Type B pancreatic cell (in vitro differentiated cells): ENCODE measurements at regions not wholly inside any gene's neighbourhood (a gene's known extent, or its start where the extent isn't known, plus 50 kb on each side); places are given as distances from the start of the nearest gene placed in this dataset.

Experiments used
- DNase-seq: peaks from one replicate; pipeline ENCODE4 v3.0.0; 2021; ENCODE audit warnings: mixed read lengths; ENCODE audit not compliant: unreplicated experiment; ENCODE audit errors: extremely low spot score
- H3K27ac Mint-ChIP-seq: 2 replicates; pipeline ENCODE4 v1.8.0; 2021; ENCODE audit warnings: mild to moderate bottlenecking, mixed read lengths
- H3K27me3 Mint-ChIP-seq: 2 replicates; pipeline ENCODE4 v1.8.0; 2021; ENCODE audit warnings: mixed read lengths
- H3K36me3 Mint-ChIP-seq: 2 replicates; pipeline ENCODE4 v1.8.0; 2021; ENCODE audit warnings: mixed read lengths
- H3K4me1 Mint-ChIP-seq: one replicate; pipeline ENCODE4 v1.8.0; 2021; ENCODE audit warnings: mixed read lengths; ENCODE audit not compliant: unreplicated experiment
- H3K4me3 Mint-ChIP-seq: 2 replicates; pipeline ENCODE4 v1.8.0; 2021; ENCODE audit warnings: mild to moderate bottlenecking, mixed read lengths
- H3K9me3 Mint-ChIP-seq: 2 replicates; pipeline ENCODE4 v1.8.0; 2021; ENCODE audit warnings: mixed read lengths
- CTCF ChIP-seq: fragments of 200-600 bp; sonication (generic); conservative IDR thresholded peaks from 2 replicates; pipeline ENCODE4 v1.5.0; 2021; ENCODE audit warnings: antibody characterized with exemption, mild to moderate bottlenecking

DNA sequence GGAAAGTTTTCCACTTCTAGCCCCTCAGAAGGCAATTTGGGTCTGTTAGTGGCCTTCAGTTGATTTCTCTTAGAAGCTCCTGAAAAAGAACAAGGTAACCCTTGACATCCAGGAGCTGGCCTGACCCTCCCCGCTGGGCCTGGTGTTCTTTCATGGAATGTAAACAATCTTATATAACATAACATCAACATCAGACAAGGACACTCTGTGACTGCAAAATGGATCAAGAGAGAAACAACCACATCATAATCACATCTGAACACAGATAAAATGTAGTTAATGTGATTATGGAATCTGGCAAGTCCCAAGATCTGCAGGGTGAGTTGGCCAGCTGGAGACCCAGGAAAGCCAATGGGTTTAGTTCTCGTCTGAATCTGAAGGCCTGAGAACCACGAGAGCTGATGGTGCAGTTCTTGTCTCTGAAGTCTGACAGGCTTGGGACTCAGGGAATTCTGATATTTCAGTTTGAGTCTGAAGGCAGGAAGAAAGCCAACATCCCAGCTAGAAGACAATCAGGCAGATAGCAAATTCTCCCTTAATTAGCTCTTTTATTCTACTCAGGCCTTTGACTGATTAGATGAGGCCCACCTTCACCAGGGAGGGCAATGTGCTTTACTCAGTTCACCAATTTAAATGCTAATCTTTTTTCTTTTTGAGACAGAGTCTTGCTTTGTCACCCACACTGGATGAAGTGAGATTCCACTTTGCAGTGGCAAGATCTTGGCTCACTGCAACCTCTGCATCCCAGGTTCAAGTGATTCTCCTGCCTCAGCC lies 91.4 kb upstream of the NAMPT start:
- H3K36me3 Mint-ChIP-seq, result no peaks in the 10 kb centered on the region
- no peaks in the 10 kb centered on the region for H3K9me3 Mint-ChIP-seq
- no peak overlapping the region for H3K27ac Mint-ChIP-seq
- TF ChIP-seq CTCF, result no peak
- peaks cover 7% of the 10 kb centered on the region for H3K4me1 Mint-ChIP-seq
- no peaks in the 10 kb centered on the region for H3K27me3 Mint-ChIP-seq
- DNase-seq, result no peak
- no peak overlapping the region for H3K4me3 Mint-ChIP-seq

DNA sequence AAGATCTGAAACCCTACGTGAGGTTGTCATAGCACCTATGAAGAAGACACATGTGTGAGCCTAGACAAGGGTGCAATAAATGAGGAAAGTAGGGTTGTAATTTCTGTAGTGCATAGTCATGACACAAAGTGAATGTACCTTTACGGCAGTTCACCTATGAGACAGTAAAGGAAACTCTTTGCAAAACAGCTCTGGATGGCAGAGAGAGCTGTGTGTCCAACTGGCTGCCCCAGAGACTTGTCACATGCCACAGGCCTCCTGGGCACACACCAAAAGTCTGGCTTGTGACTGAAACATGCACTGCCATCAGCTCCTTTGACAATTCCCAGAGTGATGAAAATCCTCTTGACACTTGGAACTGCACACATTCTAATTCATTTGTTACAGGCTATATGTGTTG lies 90.7 kb upstream of the NAMPT start:
- H3K36me3 Mint-ChIP-seq, result no peaks in the 10 kb centered on the region
- H3K9me3 Mint-ChIP-seq, result no peaks in the 10 kb centered on the region
- no peak for TF ChIP-seq CTCF
- no peak for DNase-seq
- H3K4me3 Mint-ChIP-seq, result no peak overlapping the region
- peaks cover 7% of the 10 kb centered on the region for H3K4me1 Mint-ChIP-seq
- H3K27me3 Mint-ChIP-seq, result no peaks in the 10 kb centered on the region
- H3K27ac Mint-ChIP-seq, result no peak overlapping the region

DNA sequence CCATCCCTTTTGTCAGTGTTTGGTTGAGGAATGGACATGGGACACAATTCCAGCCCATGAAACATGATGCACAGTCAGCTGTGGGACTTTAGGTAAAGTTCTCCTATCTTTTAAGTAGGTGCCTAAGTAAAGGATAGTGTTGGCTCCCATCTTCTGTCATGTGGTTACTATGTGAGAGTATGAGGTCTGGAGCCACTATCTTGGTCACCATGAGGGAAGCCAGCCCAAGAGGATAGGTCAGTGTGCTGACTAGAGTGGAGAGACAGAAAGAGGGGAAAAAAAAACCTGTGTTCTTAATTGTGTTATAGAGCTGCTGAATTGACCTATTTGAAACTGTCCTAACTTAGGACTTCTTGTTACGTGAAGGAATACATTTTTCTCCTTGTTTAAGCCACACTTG lies 89.7 kb upstream of the NAMPT start:
- no peaks in the 10 kb centered on the region for H3K27me3 Mint-ChIP-seq
- no peak overlapping the region for H3K4me3 Mint-ChIP-seq
- H3K4me1 Mint-ChIP-seq, result peaks cover 3% of the 10 kb centered on the region
- H3K27ac Mint-ChIP-seq, result no peak overlapping the region
- TF ChIP-seq CTCF, result no peak
- no peak for DNase-seq
- H3K36me3 Mint-ChIP-seq, result no peaks in the 10 kb centered on the region
- no peaks in the 10 kb centered on the region for H3K9me3 Mint-ChIP-seq

DNA sequence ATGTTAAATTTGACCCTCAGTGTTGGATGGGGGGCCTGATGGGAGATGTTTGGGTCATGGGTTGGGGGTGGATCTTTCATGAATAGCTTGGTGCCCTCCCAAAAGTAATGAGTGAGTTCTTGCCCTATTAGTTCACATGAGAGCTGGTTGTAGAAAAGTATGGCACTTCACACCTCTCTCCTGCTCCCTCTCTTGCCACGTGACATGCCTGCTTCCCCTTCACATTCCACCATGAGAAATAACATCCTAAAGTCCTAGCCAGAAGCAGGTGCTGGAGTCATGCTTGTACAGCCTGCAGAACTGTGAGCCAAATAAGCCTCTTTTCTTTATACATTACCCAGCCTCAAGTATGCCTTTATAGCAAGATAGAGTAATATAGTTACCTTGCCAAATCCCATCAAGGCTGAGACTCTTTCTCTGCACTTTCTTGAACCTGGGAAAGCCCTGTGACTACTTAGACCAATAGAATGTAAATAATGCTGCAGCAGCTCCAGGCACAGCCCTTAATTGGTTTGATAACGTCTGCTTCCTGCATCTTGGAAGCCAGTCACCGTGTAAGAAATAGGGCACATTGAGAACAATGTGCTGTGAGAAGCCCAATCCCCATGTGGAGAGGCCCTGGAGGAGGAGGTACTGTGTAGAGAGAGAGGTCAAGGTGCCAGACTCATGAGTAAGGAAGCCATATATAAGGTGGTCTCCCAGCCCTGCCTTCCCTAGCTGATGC lies 88.0 kb upstream of the NAMPT start:
- no peaks in the 10 kb centered on the region for H3K36me3 Mint-ChIP-seq
- no peak overlapping the region for H3K27ac Mint-ChIP-seq
- H3K27me3 Mint-ChIP-seq, result no peaks in the 10 kb centered on the region
- H3K9me3 Mint-ChIP-seq, result no peaks in the 10 kb centered on the region
- no peak for DNase-seq
- TF ChIP-seq CTCF, result no peak
- H3K4me1 Mint-ChIP-seq, result no peaks in the 10 kb centered on the region
- H3K4me3 Mint-ChIP-seq, result no peak overlapping the region

GRCh38 chr7:106372126-106372525 lies 87.3 kb upstream of the NAMPT start:
- TF ChIP-seq CTCF, result no peak
- no peaks in the 10 kb centered on the region for H3K4me1 Mint-ChIP-seq
- no peaks in the 10 kb centered on the region for H3K27me3 Mint-ChIP-seq
- no peak overlapping the region for H3K4me3 Mint-ChIP-seq
- H3K36me3 Mint-ChIP-seq, result no peaks in the 10 kb centered on the region
- H3K27ac Mint-ChIP-seq, result no peak overlapping the region
- no peaks in the 10 kb centered on the region for H3K9me3 Mint-ChIP-seq
- no peak for DNase-seq
